ENCODE measurements at regions not wholly inside any gene's neighbourhood (a gene's known extent, or its start where the extent isn't known, plus 50 kb on each side); places are given as distances from the start of the nearest gene placed in this dataset.

DNA sequence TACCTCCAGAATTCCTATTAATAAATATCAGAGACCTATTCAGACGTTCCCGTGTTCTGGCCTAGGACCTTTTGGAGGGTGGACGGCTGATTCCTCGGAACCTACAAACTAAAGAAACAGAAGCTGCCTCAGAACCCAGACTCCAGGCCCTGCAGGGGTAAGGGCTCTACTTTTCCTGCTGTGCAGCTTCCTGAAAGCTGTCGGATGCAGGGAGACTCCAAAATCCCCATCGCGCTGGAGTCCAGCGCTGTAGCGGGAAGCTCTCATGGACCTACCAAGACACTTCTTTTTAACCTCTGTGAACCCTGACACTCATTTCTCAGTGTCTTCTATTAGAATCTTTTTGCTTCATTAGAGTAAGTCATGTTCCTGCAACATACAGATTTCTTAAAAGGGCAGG is 244.5 kb upstream of the PITRM1 start:
- no peak for DNase-seq (ENCODE audit: extremely low read depth, low read depth)
- TF ChIP-seq, protein P1, sequence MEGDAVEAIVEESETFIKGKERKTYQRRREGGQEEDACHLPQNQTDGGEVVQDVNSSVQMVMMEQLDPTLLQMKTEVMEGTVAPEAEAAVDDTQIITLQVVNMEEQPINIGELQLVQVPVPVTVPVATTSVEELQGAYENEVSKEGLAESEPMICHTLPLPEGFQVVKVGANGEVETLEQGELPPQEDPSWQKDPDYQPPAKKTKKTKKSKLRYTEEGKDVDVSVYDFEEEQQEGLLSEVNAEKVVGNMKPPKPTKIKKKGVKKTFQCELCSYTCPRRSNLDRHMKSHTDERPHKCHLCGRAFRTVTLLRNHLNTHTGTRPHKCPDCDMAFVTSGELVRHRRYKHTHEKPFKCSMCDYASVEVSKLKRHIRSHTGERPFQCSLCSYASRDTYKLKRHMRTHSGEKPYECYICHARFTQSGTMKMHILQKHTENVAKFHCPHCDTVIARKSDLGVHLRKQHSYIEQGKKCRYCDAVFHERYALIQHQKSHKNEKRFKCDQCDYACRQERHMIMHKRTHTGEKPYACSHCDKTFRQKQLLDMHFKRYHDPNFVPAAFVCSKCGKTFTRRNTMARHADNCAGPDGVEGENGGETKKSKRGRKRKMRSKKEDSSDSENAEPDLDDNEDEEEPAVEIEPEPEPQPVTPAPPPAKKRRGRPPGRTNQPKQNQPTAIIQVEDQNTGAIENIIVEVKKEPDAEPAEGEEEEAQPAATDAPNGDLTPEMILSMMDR (IDR thresholded peaks at IDR 0.05; ENCODE audit: low read depth, low read length) = no peak

DNA sequence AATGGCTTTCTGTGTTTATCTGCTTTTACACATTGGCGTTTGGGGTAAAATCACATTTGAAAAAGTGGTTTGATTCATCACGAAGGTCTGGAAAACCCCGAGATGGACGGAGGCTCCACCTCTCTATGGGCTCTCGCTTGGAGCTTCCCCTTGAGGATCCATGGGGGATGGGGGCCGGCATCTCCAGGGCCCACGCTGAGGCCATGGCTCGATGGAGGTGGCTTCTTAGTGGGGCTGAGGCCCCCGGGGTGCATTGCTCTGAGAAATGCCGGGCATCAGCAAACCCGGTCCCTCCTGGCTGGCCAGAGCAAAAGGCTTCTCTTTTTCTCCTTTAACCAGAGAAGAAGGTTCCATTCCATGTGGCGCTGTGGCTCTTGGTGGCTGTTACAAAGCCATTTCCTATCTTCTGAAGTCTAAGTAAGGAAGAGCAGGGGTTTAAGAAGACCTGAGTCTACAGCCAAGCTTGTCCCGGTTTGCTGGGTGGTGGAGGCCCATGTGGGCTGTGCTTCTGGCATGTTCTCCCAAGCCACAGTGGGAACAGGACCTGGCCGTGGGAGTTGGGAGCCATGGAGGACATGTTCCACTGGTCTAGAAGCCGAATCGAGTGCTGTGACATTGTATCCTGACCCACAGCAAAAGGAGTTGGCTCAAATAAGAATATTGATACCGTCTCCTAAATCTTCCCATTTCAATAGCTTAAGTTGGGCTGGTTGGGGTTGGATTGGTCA is 243.5 kb upstream of the PITRM1 start:
- no peak for DNase-seq (ENCODE audit: extremely low read depth, low read depth)
- TF ChIP-seq, protein P1 (IDR thresholded peaks at IDR 0.05; ENCODE audit: low read depth, low read length) = no peak

DNA sequence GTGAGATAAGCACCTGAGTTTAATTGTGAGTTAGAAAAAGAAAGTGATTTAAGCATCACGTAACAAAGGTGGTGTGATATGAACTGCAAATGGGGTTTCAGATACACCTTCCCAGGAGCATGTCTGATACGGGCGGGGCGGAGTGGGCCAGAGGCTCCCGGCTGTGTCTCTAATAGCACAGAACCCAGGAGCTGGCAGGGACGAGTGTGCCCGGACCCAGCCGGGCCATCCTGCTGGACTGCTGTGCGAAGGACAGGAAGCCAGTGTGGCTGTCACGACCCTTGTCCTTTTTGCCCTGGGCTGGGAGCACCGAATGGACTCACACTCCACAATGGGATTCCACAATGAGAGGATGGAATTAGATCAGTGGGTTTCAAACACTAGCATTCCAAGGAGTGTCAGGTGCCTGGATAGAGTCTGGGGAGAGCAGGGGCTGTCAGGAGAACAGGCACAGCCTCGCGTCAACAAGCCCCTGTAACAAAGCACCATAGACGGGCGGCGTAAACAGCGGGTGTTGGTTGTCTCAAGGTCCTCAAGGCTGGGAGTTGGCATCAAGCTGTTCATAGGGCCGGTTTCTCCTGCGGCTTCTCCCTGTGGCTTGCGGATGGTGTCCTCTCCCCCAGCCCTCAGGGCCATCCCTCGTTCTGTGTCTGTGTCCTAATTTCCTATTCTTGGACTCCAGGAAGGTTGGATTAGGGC is 242.6 kb upstream of the PITRM1 start:
- no peak for DNase-seq (ENCODE audit: extremely low read depth, low read depth)

DNA sequence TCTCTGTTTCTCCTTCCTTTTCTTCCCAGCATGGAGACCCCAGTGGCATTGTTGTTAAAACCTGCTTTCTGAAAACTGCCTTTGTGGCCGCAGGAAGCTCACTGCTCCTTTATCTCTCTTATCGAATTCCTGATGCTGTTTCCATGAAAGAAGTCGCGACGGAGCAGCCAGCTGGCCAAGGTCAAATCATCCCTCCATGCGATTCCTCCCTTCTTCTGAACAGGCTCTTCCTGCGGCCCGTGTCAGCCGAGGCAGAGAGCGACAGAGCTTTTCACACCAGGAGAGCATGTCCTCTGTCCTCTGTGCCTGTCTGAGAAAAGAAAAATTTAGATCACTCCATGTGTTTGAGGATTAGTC is 242.1 kb upstream of the PITRM1 start:
- DNase-seq (ENCODE audit: extremely low read depth, low read depth) = no peak
- TF ChIP-seq, protein P1 (IDR thresholded peaks at IDR 0.05; ENCODE audit: low read depth, low read length) = no peak

More for the DNA sequence above, 242.6 kb upstream of the PITRM1 start:
- TF ChIP-seq, protein P1 (IDR thresholded peaks at IDR 0.05; ENCODE audit: low read depth, low read length) = no peak

DNA sequence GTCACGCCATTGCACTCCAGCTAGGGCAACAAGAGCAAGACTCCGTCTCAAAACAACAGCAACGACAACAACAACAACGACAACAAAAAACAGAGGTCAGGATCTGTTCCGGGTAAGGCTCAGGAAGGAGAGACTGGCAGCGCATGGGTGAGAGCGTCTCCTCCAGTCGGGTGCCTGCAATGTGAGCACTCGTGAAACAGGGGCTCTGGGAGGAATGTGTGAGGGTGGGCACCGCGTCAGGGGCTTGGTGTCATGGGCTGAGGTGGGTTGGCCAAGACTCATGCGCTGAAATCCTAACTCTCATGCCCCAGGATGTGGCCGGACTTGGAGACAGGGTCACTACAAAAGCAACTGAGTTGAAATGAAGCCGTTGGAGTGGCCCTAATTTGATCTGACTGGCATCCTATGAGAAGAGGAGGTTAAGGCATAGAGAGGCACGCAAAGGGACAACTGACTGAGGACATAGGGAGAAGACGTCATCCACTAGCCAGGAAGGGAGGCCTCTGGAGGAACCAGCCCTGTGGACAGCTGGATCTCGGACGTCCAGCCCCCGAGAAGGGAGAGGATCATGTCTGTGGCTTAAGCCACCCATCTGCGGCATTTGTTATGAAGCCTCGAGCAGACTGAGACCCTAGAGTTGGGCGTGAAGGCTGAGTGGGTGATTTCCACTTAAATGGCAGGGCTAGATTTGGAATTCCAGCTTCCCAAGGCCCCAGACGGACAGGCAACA is 241.5 kb upstream of the PITRM1 start:
- no peak for DNase-seq (ENCODE audit: extremely low read depth, low read depth)

DNA sequence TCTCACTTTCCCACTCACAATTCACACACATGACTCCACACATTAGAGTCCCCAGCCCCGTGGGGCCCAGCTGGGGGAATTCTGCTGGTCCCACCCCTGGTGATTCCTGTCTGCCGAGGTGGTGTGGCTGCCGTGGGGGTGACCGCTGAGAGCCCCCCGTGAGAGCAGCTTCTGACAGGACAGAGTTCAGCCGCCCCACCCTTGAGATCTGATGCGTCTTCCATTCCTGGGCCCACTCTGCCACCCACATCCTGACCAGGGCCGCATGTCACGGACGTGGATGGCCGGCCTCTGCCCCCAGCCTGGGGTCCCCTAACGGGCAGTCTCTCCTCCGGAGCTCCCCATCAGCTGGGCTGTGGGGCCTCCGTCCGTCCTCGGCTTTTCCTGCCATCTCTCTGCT is 240.1 kb upstream of the PITRM1 start:
- TF ChIP-seq, protein P1 (IDR thresholded peaks at IDR 0.05; ENCODE audit: low read depth, low read length) = no peak

More for the DNA sequence above, 241.5 kb upstream of the PITRM1 start:
- TF ChIP-seq, protein P1 (IDR thresholded peaks at IDR 0.05; ENCODE audit: low read depth, low read length) = no peak

More for the DNA sequence above, 240.1 kb upstream of the PITRM1 start:
- no peak for DNase-seq (ENCODE audit: extremely low read depth, low read depth)
